HEK293 (cell line): ENCODE measurements at regions not wholly inside any gene's neighbourhood (a gene's known extent, or its start where the extent isn't known, plus 50 kb on each side); places are given as distances from the start of the nearest gene placed in this dataset.

Experiments used
- CTCF ChIA-PET: fragments of 350-600 bp; formaldehyde crosslinking; extraction: SDS; loops from one replicate; lab custom pipeline; 2021; ENCODE audit warnings: antibody characterized with exemption; lab: Yijun Ruan, JAX
- POLR2A ChIA-PET: fragments of 300-600 bp; formaldehyde crosslinking; extraction: SDS; loops from one replicate; lab custom pipeline; 2020; ENCODE audit warnings: antibody characterized with exemption, inconsistent platforms; lab: Yijun Ruan, JAX
- H3K27ac ChIP-seq: fragments of 200-500 bp; sonication (Bioruptor generic); 2 replicates; pipeline ENCODE4 v1.5.1; 2014; ENCODE audit warnings: low read depth, low read length, control low read depth, inconsistent platforms; ENCODE audit errors: extremely low read depth
- H3K36me3 ChIP-seq, 2 experiments: fragments of 200-500 bp in 1 of 2; sonication (Bioruptor generic) in 1 of 2; 1 replicate in 1 of 2; 2 replicates in 1 of 2; pipeline ENCODE4 v1.5.1; 2014 to 2017; ENCODE audit warnings: inconsistent platforms in 2 of 2, low read length in 2 of 2; ENCODE audit not compliant: control insufficient read depth in 2 of 2, insufficient read depth in 1 of 2
- H3K4me1 ChIP-seq: fragments of 200-500 bp; sonication (Bioruptor generic); 2 replicates; pipeline ENCODE4 v1.5.1; 2014; ENCODE audit warnings: mild to moderate bottlenecking, low read length, inconsistent platforms; ENCODE audit not compliant: control insufficient read depth, insufficient read depth
- H3K4me3 ChIP-seq: 2 replicates; pipeline ENCODE4 v1.5.1; 2011; ENCODE audit warnings: low read depth, mild to moderate bottlenecking, control low read depth, low read length, moderate library complexity
- H3K9me3 ChIP-seq: fragments of 200-500 bp; sonication (Bioruptor generic); 2 replicates; pipeline ENCODE4 v1.5.1; 2014; ENCODE audit warnings: low read depth, low read length, inconsistent platforms; ENCODE audit not compliant: control insufficient read depth, insufficient read depth
- AEBP2 ChIP-seq: fragments of 450-650 bp; formaldehyde crosslinking; IDR thresholded peaks from 2 replicates; pipeline ENCODE4 v1.5.1; 2016; ENCODE audit warnings: missing biosample characterization, missing genetic modification characterization, borderline replicate concordance
- KLF9 ChIP-seq: fragments of 450-650 bp; formaldehyde crosslinking; IDR thresholded peaks from 2 replicates; pipeline ENCODE4 v1.5.1; 2016; ENCODE audit warnings: missing biosample characterization, missing genetic modification characterization, low read depth
- RBAK ChIP-seq: fragments of 450-650 bp; formaldehyde crosslinking; IDR thresholded peaks from 2 replicates; pipeline ENCODE4 v1.5.1; 2016; ENCODE audit warnings: missing biosample characterization, missing genetic modification characterization
- SALL2 ChIP-seq: fragments of 450-650 bp; formaldehyde crosslinking; IDR thresholded peaks from 2 replicates; pipeline ENCODE4 v1.5.0; 2017; ENCODE audit warnings: missing biosample characterization, mild to moderate bottlenecking, missing genetic modification characterization, borderline replicate concordance
- ZBTB1 ChIP-seq: fragments of 450-650 bp; formaldehyde crosslinking; IDR thresholded peaks from 2 replicates; pipeline ENCODE4 v1.5.1; 2016; ENCODE audit warnings: missing biosample characterization, missing genetic modification characterization
- ZBTB48 ChIP-seq: fragments of 450-650 bp; formaldehyde crosslinking; IDR thresholded peaks from 2 replicates; pipeline ENCODE4 v1.5.1; 2016; ENCODE audit warnings: missing biosample characterization, missing genetic modification characterization
- ZBTB7A ChIP-seq: fragments of 450-650 bp; formaldehyde crosslinking; IDR thresholded peaks from 2 replicates; pipeline ENCODE4 v1.5.1; 2016; ENCODE audit warnings: low read depth, missing biosample characterization, missing genetic modification characterization
- ZNF146 ChIP-seq: fragments of 450-650 bp; formaldehyde crosslinking; IDR thresholded peaks from 2 replicates; pipeline ENCODE4 v1.5.1; 2016; ENCODE audit warnings: missing biosample characterization, missing genetic modification characterization
- ZNF221 ChIP-seq: fragments of 450-650 bp; formaldehyde crosslinking; IDR thresholded peaks from 2 replicates; pipeline ENCODE4 v1.5.1; 2017; ENCODE audit warnings: missing biosample characterization, missing genetic modification characterization, borderline replicate concordance
- ZNF266 ChIP-seq: fragments of 450-650 bp; formaldehyde crosslinking; IDR thresholded peaks from 2 replicates; pipeline ENCODE4 v1.5.1; 2016; ENCODE audit warnings: missing biosample characterization, missing genetic modification characterization, low read depth
- ZNF404 ChIP-seq: fragments of 450-650 bp; formaldehyde crosslinking; IDR thresholded peaks from 2 replicates; pipeline ENCODE4 v1.5.1; 2017; ENCODE audit warnings: missing biosample characterization, missing genetic modification characterization
- ZNF449 ChIP-seq: fragments of 450-650 bp; formaldehyde crosslinking; IDR thresholded peaks from 2 replicates; pipeline ENCODE4 v1.5.1; 2017; ENCODE audit warnings: missing biosample characterization, mild to moderate bottlenecking, missing genetic modification characterization, moderate library complexity
- ZNF560 ChIP-seq: fragments of 450-650 bp; formaldehyde crosslinking; IDR thresholded peaks from 2 replicates; pipeline ENCODE4 v1.5.1; 2017; ENCODE audit warnings: missing biosample characterization, missing genetic modification characterization, borderline replicate concordance
- ZNF768 ChIP-seq: fragments of 450-650 bp; formaldehyde crosslinking; IDR thresholded peaks from 2 replicates; pipeline ENCODE4 v1.5.1; 2018; ENCODE audit warnings: missing biosample characterization, mild to moderate bottlenecking, missing genetic modification characterization
- ZNF777 ChIP-seq: fragments of 450-650 bp; formaldehyde crosslinking; IDR thresholded peaks from 2 replicates; pipeline ENCODE4 v1.5.1; 2017; ENCODE audit warnings: missing biosample characterization, missing genetic modification characterization, borderline replicate concordance
- ZNF791 ChIP-seq: fragments of 450-650 bp; formaldehyde crosslinking; IDR thresholded peaks from 2 replicates; pipeline ENCODE4 v1.5.1; 2016; ENCODE audit warnings: missing biosample characterization, missing genetic modification characterization
- ZNF792 ChIP-seq: fragments of 450-650 bp; formaldehyde crosslinking; IDR thresholded peaks from 2 replicates; pipeline ENCODE4 v1.5.1; 2016; ENCODE audit warnings: missing biosample characterization, missing genetic modification characterization
- ZNF843 ChIP-seq: fragments of 450-650 bp; formaldehyde crosslinking; IDR thresholded peaks from 2 replicates; pipeline ENCODE4 v1.5.1; 2016; ENCODE audit warnings: missing biosample characterization, missing genetic modification characterization
- ZXDB ChIP-seq: fragments of 450-650 bp; formaldehyde crosslinking; IDR thresholded peaks from 2 replicates; pipeline ENCODE4 v1.5.1; 2016; ENCODE audit warnings: missing biosample characterization, missing genetic modification characterization
- TF ChIP-seq, protein P1 (sequence below): fragments of 450-650 bp; formaldehyde crosslinking; IDR thresholded peaks from 2 replicates; pipeline ENCODE4 v1.5.1; 2016; ENCODE audit warnings: missing biosample characterization, missing genetic modification characterization
- TF ChIP-seq, protein P2 (sequence below): fragments of 450-650 bp; formaldehyde crosslinking; IDR thresholded peaks from 2 replicates; pipeline ENCODE4 v1.5.1; 2016; ENCODE audit warnings: missing biosample characterization, missing genetic modification characterization

DNA sequence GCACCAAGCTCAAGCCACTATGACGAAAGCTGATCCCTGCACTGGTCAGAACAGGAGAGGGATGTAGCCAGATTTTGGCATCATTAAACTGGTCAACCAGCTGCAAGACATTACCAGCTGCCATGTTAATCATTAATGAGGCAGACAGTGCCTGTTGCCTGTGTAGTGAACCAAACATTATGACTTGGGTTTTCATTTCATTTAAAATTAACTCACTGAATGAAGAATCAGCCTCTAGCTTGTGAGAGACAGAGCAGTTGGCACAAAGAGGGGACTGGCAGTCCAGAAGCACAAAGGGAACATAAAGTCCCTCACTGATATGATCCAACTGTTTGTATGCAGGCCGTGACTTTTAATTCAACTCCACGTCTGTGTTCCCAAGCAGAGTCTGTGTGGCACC lies 318.9 kb downstream of the SEC16B start:
- POLR2A ChIA-PET = no interaction called here
- TF ChIP-seq ZXDB (tag by site-specific recombination) (no peak), ZNF221 (tag by site-specific recombination) (no peak), SALL2 (tag by site-specific recombination) (no peak), ZNF777 (no peak)
- TF ChIP-seq, protein P1, sequence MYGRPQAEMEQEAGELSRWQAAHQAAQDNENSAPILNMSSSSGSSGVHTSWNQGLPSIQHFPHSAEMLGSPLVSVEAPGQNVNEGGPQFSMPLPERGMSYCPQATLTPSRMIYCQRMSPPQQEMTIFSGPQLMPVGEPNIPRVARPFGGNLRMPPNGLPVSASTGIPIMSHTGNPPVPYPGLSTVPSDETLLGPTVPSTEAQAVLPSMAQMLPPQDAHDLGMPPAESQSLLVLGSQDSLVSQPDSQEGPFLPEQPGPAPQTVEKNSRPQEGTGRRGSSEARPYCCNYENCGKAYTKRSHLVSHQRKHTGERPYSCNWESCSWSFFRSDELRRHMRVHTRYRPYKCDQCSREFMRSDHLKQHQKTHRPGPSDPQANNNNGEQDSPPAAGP = no peak
- TF ChIP-seq, all 188 proteins: peak for 0
- no peaks in the 10 kb centered on the region for H3K9me3 ChIP-seq
- CTCF ChIA-PET = no interaction called here
- no peaks in the 10 kb centered on the region for H3K36me3 ChIP-seq
- no peaks in the 10 kb centered on the region for H3K4me1 ChIP-seq
- no peak overlapping the region for H3K4me3 ChIP-seq
- H3K27ac ChIP-seq = no peak overlapping the region

- H3K27ac ChIP-seq = no peak overlapping the region
- H3K36me3 ChIP-seq = no peaks in the 10 kb centered on the region
- no peaks in the 10 kb centered on the region for H3K4me1 ChIP-seq
- ChIA-PET POLR2A (no interaction called here), CTCF (no interaction called here)
- no peaks in the 10 kb centered on the region for H3K9me3 ChIP-seq
- H3K4me3 ChIP-seq = no peak overlapping the region
- TF ChIP-seq AEBP2 (tag by site-specific recombination) = no peak
Measured at GRCh38 chr1:177648731-177649265, 321.1 kb downstream of the SEC16B start.

GRCh38 chr1:177648138-177648537 lies 321.7 kb downstream of the SEC16B start:
- POLR2A ChIA-PET = no interaction called here
- no peak overlapping the region for H3K27ac ChIP-seq
- H3K36me3 ChIP-seq = no peaks in the 10 kb centered on the region
- CTCF ChIA-PET = no interaction called here
- no peaks in the 10 kb centered on the region for H3K4me1 ChIP-seq
- H3K9me3 ChIP-seq = no peaks in the 10 kb centered on the region
- no peak overlapping the region for H3K4me3 ChIP-seq
- no peak for TF ChIP-seq ZNF266
- TF ChIP-seq RBAK (tag by site-specific recombination) = no peak
- no peak for TF ChIP-seq ZNF792
- no peak for TF ChIP-seq ZNF449
- TF ChIP-seq ZBTB1 (tag by site-specific recombination) = no peak
- no peak for TF ChIP-seq ZNF146 (tag by site-specific recombination)
- TF ChIP-seq ZBTB48 (tag by site-specific recombination) = no peak
- no peak for TF ChIP-seq ZBTB7A (tag by site-specific recombination)
- no peak for TF ChIP-seq ZNF843
- TF ChIP-seq ZNF404 (tag by site-specific recombination) = no peak
- TF ChIP-seq KLF9 (tag by site-specific recombination) = no peak
- TF ChIP-seq, protein P2, sequence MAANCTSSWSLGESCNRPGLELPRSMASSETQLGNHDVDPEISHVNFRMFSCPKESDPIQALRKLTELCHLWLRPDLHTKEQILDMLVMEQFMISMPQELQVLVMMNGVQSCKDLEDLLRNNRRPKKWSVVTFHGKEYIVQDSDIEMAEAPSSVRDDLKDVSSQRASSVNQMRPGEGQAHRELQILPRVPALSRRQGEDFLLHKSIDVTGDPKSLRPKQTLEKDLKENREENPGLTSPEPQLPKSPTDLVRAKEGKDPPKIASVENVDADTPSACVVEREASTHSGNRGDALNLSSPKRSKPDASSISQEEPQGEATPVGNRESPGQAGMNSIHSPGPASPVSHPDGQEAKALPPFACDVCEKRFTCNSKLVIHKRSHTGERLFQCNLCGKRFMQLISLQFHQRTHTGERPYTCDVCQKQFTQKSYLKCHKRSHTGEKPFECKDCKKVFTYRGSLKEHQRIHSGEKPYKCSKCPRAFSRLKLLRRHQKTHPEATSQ = no peak
- TF ChIP-seq ZNF560 (tag by site-specific recombination) = no peak
- TF ChIP-seq ZNF791 (tag by site-specific recombination) = no peak
- TF ChIP-seq ZNF768 (tag by site-specific recombination) = no peak
- TF ChIP-seq, all 188 proteins: peak for 0
